Femur (tissue), 1 donor: ENCODE measurements at regions not wholly inside any gene's neighbourhood (a gene's known extent, or its start where the extent isn't known, plus 50 kb on each side); places are given as distances from the start of the nearest gene placed in this dataset.
"Not testable (repeated sequence)": the region's sequence is repeated elsewhere in the genome, so short reads cannot be mapped to it uniquely, and the experiment has no call there.

Source experiments
- DNase-seq: peaks from one replicate; pipeline ENCODE4 v3.0.0-alpha.2; 2017

DNA sequence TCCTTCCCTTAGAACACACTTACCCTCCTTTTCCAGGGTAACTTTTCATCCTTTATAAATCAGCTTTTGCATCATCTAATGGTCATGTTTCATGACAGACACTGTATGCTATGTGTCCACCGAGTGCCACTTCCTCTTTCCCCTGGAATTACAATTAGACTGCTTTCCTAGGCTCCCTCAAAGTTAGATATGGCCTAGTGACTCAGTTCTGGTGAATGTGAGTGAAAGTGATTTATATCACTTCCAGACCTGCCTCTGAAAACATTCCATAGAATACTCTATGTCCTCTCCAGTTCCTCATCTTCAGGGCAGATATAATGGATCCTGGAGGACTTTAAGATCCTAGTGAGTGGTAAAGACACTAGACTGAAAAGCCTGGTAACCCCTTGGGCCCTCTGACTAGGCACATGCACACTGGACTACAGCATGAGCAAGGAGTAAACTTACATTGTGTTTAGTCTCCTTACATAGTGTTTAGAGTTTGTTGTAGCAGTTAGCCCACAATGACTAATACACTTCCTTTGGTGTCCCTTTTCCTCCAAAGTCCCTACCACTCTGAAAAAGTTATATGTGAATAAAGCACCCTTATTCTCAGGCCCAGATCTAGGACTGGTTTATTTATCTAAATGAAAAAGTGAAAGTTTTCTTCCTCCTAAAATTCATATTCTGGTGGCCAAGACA lies 59.3 kb downstream of the GPR88 start:
- no peak for DNase-seq

DNA sequence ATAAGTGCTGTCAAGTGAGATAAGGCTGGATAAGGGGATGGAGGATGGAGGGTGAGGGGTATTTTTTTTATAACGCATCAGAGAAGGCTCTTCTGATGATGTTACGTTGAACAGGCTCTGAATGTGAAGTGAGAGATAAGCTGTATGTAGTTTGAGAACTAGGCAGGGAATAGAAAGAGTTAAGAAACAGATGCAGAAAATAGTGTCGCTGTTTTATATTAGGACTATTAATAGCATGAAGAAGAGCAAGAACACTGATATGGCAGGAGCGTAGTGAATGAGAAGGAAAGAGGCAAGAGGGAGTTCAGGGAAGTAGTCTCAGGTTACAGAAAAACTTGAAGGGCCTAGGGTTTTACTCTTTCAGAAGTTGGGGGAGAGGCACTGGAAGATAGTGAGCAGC lies 59.8 kb downstream of the GPR88 start:
- no peak for DNase-seq

GRCh38 chr1:100600377-100600776 lies 62.4 kb downstream of the GPR88 start:
- DNase-seq = not testable (repeated sequence)

GRCh38 chr1:100602028-100602427 lies 64.1 kb downstream of the GPR88 start:
- DNase-seq = not testable (repeated sequence)

DNA sequence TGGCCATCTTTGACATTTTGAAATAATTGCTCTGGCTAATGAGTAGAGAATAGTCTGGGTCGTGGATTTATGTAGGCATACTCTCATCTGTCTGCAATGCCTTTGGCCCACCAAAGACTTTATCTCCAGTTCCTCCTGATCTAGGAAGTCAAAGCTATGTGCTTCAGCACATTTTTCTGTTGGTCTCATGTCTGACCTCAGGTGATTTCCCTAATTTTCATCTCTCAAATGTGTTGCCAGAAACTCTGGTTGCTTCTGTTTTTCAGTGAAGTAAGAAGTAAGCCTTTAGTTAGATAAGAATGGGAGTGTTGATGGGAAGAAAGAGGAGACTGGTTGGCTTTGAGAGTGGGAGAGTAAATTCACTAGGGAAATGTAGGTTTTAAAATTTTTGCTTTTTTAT lies 66.4 kb downstream of the GPR88 start:
- DNase-seq = no peak

DNA sequence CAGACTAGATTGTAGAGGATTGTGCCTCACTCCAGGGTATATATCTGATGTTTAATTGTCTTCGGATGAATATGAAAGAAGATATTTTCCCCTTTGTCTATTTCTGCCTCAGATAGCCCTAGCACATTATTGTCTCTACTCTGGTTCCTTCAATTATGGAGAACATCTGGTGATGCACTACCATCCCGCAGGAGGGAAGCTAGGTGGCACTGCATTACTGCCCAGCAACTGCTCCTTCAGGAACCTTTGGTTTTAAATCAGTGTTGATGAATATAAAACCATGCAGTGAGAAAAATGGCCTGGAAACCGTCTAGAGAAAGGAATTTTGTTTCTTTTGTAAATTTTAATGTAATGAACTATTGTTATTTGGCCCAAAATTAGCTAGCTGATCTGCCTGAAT lies 68.5 kb downstream of the GPR88 start:
- peak; percentile 34 for DNase-seq

GRCh38 chr1:100607628-100608240 lies 69.8 kb downstream of the GPR88 start:
- no peak for DNase-seq

DNA sequence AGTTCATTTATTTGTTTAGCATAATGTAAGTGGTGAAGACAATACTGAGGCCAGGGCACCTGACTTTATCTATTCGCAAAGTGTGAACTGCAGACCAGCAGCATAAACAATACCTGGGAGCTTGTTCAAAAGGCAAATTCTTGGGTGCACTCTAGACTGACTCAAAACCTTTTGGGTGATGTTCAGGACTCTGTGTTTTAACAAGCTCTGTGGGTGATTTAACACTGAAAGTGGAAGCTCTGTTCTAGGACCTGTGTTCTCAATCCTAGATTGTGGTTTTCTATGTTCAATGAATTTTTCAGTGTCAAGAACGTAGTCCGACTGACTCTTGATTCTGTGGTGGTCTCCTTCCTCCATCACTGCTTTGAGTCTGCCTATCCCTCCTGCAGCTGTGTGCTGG lies 71.9 kb downstream of the GPR88 start:
- no peak for DNase-seq

- DNase-seq = no peak
Observed at GRCh38 chr1:100611086-100611485, 73.1 kb downstream of the GPR88 start.

DNA sequence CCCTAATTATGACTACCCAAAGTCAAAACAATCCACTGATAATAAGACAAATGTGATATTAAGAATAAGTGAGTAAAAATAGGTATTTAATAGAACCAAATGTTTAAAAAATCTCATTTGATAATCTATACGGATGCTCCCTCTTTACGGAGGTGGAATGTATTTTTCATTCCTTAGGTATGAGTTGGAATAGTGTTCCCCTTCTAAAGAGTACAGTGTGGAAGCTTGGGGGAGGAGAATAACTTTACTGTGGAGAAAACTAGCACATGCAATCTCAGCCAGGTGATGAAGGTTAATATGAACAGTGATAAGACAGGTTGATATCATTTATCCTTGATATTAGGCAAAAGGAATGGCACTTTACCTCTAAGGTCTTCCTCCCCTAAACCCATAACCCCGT lies 74.6 kb downstream of the GPR88 start:
- no peak for DNase-seq

GRCh38 chr1:100613817-100614559 lies 76.0 kb downstream of the GPR88 start:
- no peak for DNase-seq

DNA sequence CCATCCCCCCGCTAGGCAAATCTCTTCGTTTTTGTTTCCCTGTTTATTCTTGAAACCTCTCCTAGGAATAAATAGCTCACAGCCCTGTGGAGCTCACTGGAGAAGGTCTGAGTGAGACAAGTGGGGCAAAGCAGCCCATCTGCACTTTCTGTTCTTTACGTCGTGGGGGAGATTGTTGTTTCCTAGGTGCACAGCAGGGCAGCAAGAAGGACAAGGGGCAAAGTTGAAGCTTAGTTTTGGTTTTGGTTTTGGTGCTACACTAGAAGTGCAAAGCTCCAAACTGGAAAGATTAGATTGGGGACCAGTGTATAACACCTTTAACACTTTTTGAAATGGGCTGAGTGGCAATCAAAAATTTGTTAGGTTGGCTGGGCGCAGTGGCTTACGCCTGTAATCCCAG lies 76.6 kb downstream of the GPR88 start:
- DNase-seq = no peak

GRCh38 chr1:100615686-100616085 lies 77.7 kb downstream of the GPR88 start:
- no peak for DNase-seq

DNA sequence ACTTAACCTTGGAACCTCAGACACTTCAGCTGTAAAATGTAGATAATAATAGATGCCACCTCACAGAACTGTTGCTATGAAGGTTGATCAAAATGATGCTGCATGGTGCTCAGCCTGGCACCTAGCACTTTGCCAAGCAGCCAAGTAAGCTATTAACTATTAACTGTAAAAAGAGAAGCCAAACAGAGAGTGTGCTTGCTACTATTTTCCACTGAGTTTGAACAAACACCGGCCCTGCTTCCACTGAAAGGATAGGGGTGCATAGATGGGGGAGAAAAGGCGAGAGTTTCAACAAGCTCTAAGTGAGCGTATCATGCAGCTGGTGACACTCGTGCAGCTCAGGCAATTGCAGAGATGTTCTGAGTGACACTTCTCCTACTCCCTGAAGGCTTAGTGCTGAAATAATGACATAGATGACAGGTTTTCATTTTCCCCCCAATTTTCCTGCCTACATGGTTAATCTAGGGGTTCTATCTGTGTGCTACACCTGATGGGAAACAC lies 78.2 kb downstream of the GPR88 start:
- no peak for DNase-seq

DNA sequence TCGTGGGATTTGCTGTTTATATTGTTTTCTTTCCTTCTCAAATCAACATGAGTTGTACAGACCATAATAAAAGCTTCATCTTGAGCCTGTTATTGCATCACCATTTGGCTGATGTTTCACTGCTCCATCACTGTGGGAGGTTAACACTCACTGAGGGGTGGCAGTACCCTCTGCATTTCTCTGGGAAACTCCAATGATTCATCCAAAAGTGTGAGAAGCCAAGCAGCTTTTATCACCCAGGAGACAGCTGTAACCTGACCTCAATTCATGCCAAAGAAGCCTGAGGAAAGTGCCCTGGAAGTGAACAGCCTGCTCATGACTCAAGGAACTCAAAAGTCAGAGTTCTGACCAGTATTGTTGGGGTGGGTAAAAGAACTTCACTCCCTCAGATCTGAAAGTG lies 84.1 kb downstream of the GPR88 start:
- no peak for DNase-seq

GRCh38 chr1:100622506-100622905 lies 84.6 kb downstream of the GPR88 start:
- no peak for DNase-seq

DNA sequence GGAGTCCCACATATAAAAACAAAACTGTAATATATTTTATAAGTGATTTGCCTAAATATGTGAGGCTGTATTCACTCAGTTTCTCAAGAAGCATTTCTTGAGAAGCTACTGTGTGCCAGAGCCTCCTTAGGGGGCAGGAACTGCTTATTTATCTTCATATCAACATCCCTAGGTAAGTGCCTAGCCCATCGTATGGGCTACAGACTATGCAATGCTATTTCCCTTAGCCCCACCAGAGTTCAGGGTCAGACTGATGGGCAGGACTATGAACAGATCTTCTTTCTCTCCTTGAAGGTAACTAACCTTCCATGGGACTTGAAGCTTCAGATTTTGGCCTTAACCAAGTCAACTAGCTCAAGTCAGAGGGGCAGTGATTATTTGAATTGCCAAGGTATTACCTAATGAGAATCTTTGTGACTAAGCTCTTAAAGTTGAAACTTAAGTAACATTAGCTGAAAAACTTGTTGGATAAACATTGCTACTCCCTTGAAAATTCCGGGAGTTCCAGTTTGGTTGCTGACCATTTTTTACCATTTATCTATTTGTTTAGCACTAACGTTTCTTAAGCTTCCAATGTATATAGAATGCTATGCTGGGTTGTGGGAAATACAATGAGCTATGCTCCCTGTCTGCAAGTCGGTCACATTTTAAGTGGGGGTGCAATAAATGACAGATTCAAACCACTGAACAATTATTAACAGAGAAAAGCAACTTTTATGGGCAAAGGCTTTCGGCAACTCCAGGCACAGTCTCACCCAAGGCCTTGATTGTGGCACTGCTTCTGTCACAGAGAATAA lies 85.2 kb downstream of the GPR88 start:
- no peak for DNase-seq

DNA sequence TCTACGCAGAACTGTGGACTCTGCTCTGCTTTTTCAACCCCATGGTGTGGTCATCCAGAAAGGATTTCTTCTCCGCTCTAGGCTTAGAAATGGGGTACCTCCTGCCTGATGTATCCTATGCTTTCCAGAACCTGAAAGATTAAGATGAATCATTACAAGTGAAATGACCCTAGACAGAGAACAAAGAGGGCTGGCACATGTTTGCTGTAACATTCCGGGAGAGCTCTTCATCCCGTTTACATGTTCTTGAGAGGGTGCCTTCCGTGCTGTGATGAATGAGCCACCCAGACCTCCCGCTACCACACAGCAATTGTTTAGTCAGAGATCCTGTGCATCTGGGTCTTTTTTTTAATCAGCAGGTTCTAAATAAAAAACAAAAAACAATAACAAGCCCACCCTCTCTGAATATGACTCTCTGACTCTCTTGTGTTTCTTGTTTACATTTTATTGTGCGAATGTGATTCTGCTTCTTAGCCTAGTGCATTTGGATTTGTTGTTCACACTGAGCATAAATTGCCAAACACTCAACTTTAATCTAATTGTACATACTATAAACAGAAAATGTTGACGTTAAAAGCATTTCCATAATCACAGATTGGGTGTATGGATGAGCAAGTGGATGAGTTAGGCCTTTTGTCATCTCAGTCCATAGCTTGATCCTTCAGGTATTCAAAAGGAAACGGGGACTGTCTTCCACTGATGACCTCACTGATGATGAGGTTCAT lies 87.1 kb downstream of the GPR88 start:
- DNase-seq = no peak

DNA sequence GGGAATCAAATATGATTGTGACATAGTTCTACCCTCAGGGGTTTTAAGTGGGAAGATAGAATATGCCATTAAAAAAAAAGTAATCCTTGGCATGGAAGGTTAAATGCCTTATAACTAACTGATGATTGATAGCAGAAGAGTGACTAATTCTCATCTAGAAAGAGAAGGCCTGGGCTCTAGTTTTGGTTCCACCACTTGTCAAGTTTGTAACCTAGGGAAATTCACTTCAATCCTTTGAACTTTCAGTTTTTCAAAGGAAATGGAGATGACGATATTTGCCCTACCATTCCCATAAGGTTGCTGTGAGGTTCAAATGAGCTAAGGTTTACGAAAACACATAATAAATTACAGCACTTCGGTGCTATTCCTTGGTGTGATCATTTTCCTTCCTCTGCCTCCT lies 88.5 kb downstream of the GPR88 start:
- DNase-seq = no peak

- no peak for DNase-seq
Observed at GRCh38 chr1:100627054-100627716, 89.2 kb downstream of the GPR88 start.

GRCh38 chr1:100627936-100628335 lies 90.0 kb downstream of the GPR88 start:
- no peak for DNase-seq

DNA sequence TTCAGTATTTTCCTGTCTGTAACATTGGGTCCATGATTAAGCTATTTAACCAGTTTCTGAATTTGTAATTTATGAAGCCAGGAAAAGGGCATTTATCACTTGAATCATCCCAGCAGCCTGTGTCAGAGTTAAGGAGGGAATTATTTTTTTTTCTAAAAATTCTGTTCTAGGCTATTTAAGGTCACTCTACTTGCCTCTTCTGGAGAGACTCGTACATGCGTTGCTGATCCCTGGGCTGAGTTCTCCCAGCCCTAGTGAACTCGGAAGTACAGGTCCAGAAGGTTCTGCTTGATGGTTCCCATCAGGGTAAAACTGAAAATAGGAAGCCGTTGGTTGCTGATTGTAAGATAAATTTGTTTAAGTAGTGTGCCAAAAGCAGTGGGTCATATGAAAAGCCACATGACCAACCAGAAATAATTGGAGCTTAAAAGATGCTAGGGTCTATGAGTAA lies 90.7 kb downstream of the GPR88 start:
- no peak for DNase-seq
